ENCODE measurements at regions not wholly inside any gene's neighbourhood (a gene's known extent, or its start where the extent isn't known, plus 50 kb on each side); places are given as distances from the start of the nearest gene placed in this dataset.
A peak's percentile ranks its signal among the peaks of the same experiment; 100 is the strongest.

GRCh38 chr1:227428803-227429202, 110.5 kb upstream of the CDC42BPA start:
- peaks cover 0 to 52% (median 28%) of the 10 kb centered on the region in 12 donors for H3K4me1 ChIP-seq
- DNase-seq = peak; percentile 38 to 70 (median 56)
- H3K27ac ChIP-seq = peak overlapping the region in 11 of 12 donors; percentile 27 to 76 (median 62)
- TF ChIP-seq, protein P1, sequence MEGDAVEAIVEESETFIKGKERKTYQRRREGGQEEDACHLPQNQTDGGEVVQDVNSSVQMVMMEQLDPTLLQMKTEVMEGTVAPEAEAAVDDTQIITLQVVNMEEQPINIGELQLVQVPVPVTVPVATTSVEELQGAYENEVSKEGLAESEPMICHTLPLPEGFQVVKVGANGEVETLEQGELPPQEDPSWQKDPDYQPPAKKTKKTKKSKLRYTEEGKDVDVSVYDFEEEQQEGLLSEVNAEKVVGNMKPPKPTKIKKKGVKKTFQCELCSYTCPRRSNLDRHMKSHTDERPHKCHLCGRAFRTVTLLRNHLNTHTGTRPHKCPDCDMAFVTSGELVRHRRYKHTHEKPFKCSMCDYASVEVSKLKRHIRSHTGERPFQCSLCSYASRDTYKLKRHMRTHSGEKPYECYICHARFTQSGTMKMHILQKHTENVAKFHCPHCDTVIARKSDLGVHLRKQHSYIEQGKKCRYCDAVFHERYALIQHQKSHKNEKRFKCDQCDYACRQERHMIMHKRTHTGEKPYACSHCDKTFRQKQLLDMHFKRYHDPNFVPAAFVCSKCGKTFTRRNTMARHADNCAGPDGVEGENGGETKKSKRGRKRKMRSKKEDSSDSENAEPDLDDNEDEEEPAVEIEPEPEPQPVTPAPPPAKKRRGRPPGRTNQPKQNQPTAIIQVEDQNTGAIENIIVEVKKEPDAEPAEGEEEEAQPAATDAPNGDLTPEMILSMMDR (IDR thresholded peaks at IDR 0.05) = no peak
- TF ChIP-seq POLR2A (IDR thresholded peaks at IDR 0.05) = no peak
- H3K36me3 ChIP-seq = no peaks in the 10 kb centered on the region
- intact Hi-C loops (cut with DNase I) = loop anchor here in 4 of 10 donors (1.0 to 10.0 kb wide), 4 partner anchors 72 to 110 kb away; partner anchors contain the start of gene CDC42BPA (in 2 of the 4)
- WGBS, 4 donors = 17 to 25% (median 24%) methylated on average over 4 of the region's 4 CpGs
- H3K4me3 ChIP-seq = no peak overlapping the region
- no peaks in the 10 kb centered on the region for H3K27me3 ChIP-seq
- peak; percentile 40 to 60 (median 48) for ATAC-seq
- H3K9me3 ChIP-seq = no peaks in the 10 kb centered on the region

DNA sequence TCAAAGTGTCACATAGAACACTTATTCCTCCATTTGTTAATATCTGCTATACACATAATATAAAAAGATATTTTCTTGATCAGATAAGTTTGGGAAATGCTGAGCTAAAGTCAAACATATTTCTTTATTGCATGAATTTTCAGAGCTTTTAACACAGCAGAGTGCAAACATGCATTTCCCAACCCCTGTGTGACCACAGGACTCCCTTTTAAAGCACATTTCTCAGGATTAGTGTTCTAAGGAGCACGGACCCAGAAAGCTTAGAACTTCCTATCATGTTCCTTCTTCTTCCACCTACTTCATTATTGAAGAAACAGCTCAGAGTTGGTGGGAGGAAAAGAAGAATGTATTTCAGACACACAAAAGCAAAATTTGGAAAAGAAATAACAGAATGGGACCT, 109.1 kb upstream of the CDC42BPA start:
- Histone ChIP-seq H3K36me3 (no peaks in the 10 kb centered on the region), H3K4me3 (no peak overlapping the region), H3K4me1 (peaks cover 0 to 44% (median 27%) of the 10 kb centered on the region in 12 donors), H3K9me3 (no peaks in the 10 kb centered on the region), H3K27ac (peak overlapping the region in 1 of 12 donors; percentile 62), H3K27me3 (no peaks in the 10 kb centered on the region)
- DNase-seq (no peak), ATAC-seq (no peak)
- intact Hi-C loops (cut with DNase I) = loop anchor here in 3 of 10 donors (2.0 to 10.0 kb wide), 3 partner anchors 73 to 109 kb away; partner anchors contain the start of gene CDC42BPA (in 1 of the 3)
- no peak for TF ChIP-seq POLR2A (IDR thresholded peaks at IDR 0.05)
- 79 to 91% (median 83%) methylated on average over 1 of the region's 1 CpG for WGBS, 4 donors

DNA sequence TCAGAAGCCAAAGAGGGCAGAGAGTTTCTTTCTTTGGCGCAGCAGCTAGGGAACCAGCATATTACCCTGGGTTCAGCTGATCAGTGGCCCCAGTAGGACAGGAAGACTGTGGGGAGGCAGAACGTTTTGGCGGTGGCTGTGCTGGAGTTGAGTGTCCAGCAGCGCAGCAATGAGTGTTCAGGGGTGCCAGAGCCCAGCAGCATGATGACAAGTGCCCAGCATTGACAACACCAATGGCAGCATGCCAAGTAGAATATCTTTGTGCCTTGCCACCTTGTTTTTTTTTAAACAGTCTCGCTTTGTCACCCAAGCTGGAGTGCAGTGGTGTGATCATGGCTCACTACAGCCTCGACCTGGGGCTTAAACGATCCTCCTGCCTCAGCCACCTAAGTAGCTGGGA, 106.7 kb upstream of the CDC42BPA start:
- WGBS, 4 donors = 64 to 71% (median 67%) methylated on average over 7 of the region's 7 CpGs
- peaks cover 0 to 24% (median 17%) of the 10 kb centered on the region in 12 donors for H3K4me1 ChIP-seq
- H3K9me3 ChIP-seq = no peaks in the 10 kb centered on the region
- no peak overlapping the region for H3K4me3 ChIP-seq
- no peaks in the 10 kb centered on the region for H3K36me3 ChIP-seq
- ATAC-seq = peak in 2 of 4 donors; percentile 29 to 66
- no peaks in the 10 kb centered on the region for H3K27me3 ChIP-seq
- TF ChIP-seq, protein P1 (IDR thresholded peaks at IDR 0.05) = no peak
- no peak for TF ChIP-seq POLR2A (IDR thresholded peaks at IDR 0.05)
- intact Hi-C loops (cut with DNase I) = loop anchor here in 2 of 10 donors (5.0 to 10.0 kb wide), 2 partner anchors 70 to 73 kb away; no protein-coding TSS in a partner anchor
- DNase-seq = no peak
- no peak overlapping the region for H3K27ac ChIP-seq

DNA sequence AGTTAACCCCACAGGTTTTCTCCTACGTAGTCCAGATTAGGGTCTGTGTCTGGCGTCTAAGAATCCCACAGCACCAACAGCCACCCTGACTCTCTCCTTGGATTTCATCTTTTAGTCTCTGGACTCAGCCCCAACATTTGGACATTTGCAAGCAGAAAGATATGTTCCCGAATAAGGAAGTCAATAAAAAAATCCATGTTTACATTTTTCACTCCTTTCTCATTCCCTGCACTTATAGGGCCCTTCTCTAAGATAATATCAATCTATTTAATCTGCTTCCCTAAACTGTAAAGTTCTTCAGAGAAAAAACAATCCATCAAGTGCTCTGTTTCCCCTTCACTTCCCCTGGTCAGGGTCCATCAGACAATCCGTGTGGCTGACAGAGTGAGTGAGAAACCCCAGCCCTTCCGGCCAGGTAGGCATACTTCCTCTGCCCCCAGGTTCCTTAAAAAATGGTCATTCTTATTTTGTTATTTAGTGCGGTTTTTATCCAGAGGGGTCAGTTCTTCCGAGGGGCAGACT, 105.9 kb upstream of the CDC42BPA start:
- H3K36me3 ChIP-seq = no peaks in the 10 kb centered on the region
- no peak for DNase-seq
- intact Hi-C loops (cut with DNase I) = loop anchor here in 1 of 10 donors (10.0 kb wide), 1 partner anchor 69 kb away; no protein-coding TSS in a partner anchor
- H3K27me3 ChIP-seq = no peaks in the 10 kb centered on the region
- no peaks in the 10 kb centered on the region for H3K9me3 ChIP-seq
- no peak for TF ChIP-seq POLR2A (IDR thresholded peaks at IDR 0.05)
- TF ChIP-seq, protein P1 (IDR thresholded peaks at IDR 0.05) = no peak
- H3K4me3 ChIP-seq = no peak overlapping the region
- ATAC-seq = no peak
- WGBS, 4 donors = 81 to 85% (median 85%) methylated on average over 7 of the region's 7 CpGs
- H3K27ac ChIP-seq = no peak overlapping the region
- H3K4me1 ChIP-seq = peaks cover 0 to 16% (median 10%) of the 10 kb centered on the region in 12 donors

Data from heart left ventricle (tissue), 16 donors.